RPMI7951 (cell line): ENCODE measurements at regions not wholly inside any gene's neighbourhood (a gene's known extent, or its start where the extent isn't known, plus 50 kb on each side); places are given as distances from the start of the nearest gene placed in this dataset.
A peak's percentile ranks its signal among the peaks of the same experiment; 100 is the strongest.

ENCODE experiments used
- DNase-seq: peaks from one replicate; pipeline ENCODE4 v3.0.0-alpha.2; 2012; ENCODE audit warnings: low read depth

- DNase-seq: peak; percentile 87
Observed at GRCh38 chr6:22880686-22881433, 311.5 kb downstream of the HDGFL1 start.

GRCh38 chr6:22882581-22882980 is 313.2 kb downstream of the HDGFL1 start:
- DNase-seq: no peak

- DNase-seq: no peak
Observed at GRCh38 chr6:22883061-22883717, 313.8 kb downstream of the HDGFL1 start.

GRCh38 chr6:22884456-22884855 is 315.1 kb downstream of the HDGFL1 start:
- no peak for DNase-seq

- peak; percentile 37 for DNase-seq
Observed at GRCh38 chr6:22886650-22887581, 317.6 kb downstream of the HDGFL1 start.

GRCh38 chr6:22888163-22888752 is 318.9 kb downstream of the HDGFL1 start:
- DNase-seq: no peak

- no peak for DNase-seq
Observed at GRCh38 chr6:22891934-22892333, 322.6 kb downstream of the HDGFL1 start.

GRCh38 chr6:22892452-22892851 is 323.1 kb downstream of the HDGFL1 start:
- DNase-seq: peak; percentile 84

- DNase-seq: no peak
Observed at GRCh38 chr6:22896696-22897095, 327.3 kb downstream of the HDGFL1 start.

- DNase-seq: no peak
Observed at GRCh38 chr6:22899426-22899825, 330.1 kb downstream of the HDGFL1 start.

GRCh38 chr6:22903826-22904225 is 334.5 kb downstream of the HDGFL1 start:
- DNase-seq: no peak

- peak; percentile 20 for DNase-seq
Observed at GRCh38 chr6:22904431-22904830, 335.1 kb downstream of the HDGFL1 start.

GRCh38 chr6:22906091-22906549 is 336.8 kb downstream of the HDGFL1 start:
- DNase-seq: peak; percentile 42

GRCh38 chr6:22907085-22907484 is 337.7 kb downstream of the HDGFL1 start:
- DNase-seq: no peak

GRCh38 chr6:22910370-22910769 is 341.0 kb downstream of the HDGFL1 start:
- no peak for DNase-seq

GRCh38 chr6:22913612-22914011 is 344.2 kb downstream of the HDGFL1 start:
- DNase-seq: no peak

- DNase-seq: no peak
Observed at GRCh38 chr6:22917344-22917743, 348.0 kb downstream of the HDGFL1 start.

GRCh38 chr6:22921828-22922227 is 352.5 kb downstream of the HDGFL1 start:
- no peak for DNase-seq

- no peak for DNase-seq
Observed at GRCh38 chr6:22925304-22925835, 356.0 kb downstream of the HDGFL1 start.

- no peak for DNase-seq
Observed at GRCh38 chr6:22925920-22926789, 356.8 kb downstream of the HDGFL1 start.
